Mucosa of gallbladder (tissue), 1 donor: ENCODE measurements at regions not wholly inside any gene's neighbourhood (a gene's known extent, or its start where the extent isn't known, plus 50 kb on each side); places are given as distances from the start of the nearest gene placed in this dataset.

Experiments
- DNase-seq: peaks from one replicate; pipeline ENCODE4 v3.0.0-alpha.2; 2020; ENCODE audit warnings: low spot score
- donor health status: DM: no; HTN: no; CAD: no.

- no peak for DNase-seq
Measured at GRCh38 chr20:10990625-10991382, 317.0 kb upstream of the JAG1 start.

- no peak for DNase-seq
Measured at GRCh38 chr20:10992731-10993130, 318.9 kb upstream of the JAG1 start.

- no peak for DNase-seq
Measured at GRCh38 chr20:10994991-10995700, 321.3 kb upstream of the JAG1 start.

GRCh38 chr20:10998476-10998875, 324.7 kb upstream of the JAG1 start:
- no peak for DNase-seq

GRCh38 chr20:11000416-11000815, 326.6 kb upstream of the JAG1 start:
- no peak for DNase-seq

GRCh38 chr20:11001302-11001701, 327.5 kb upstream of the JAG1 start:
- no peak for DNase-seq

- DNase-seq, result no peak
Measured at GRCh38 chr20:11001764-11002540, 328.2 kb upstream of the JAG1 start.

GRCh38 chr20:11003341-11003740, 329.5 kb upstream of the JAG1 start:
- DNase-seq, result no peak

GRCh38 chr20:11008444-11009033, 334.7 kb upstream of the JAG1 start:
- no peak for DNase-seq

GRCh38 chr20:11011653-11012052, 337.9 kb upstream of the JAG1 start:
- DNase-seq, result no peak

- DNase-seq, result no peak
Measured at GRCh38 chr20:11012975-11013374, 339.2 kb upstream of the JAG1 start.

GRCh38 chr20:11013801-11014200, 340.0 kb upstream of the JAG1 start:
- no peak for DNase-seq

GRCh38 chr20:11015440-11015839, 341.6 kb upstream of the JAG1 start:
- DNase-seq, result no peak

GRCh38 chr20:11017446-11017845, 343.6 kb upstream of the JAG1 start:
- DNase-seq, result no peak

GRCh38 chr20:11018668-11019170, 344.9 kb upstream of the JAG1 start:
- DNase-seq, result no peak

GRCh38 chr20:11020712-11021111, 346.9 kb upstream of the JAG1 start:
- no peak for DNase-seq

- DNase-seq, result no peak
Measured at GRCh38 chr20:11027224-11027623, 353.4 kb upstream of the JAG1 start.

- DNase-seq, result no peak
Measured at GRCh38 chr20:11030351-11030750, 356.6 kb upstream of the JAG1 start.

GRCh38 chr20:11031300-11031699, 357.5 kb upstream of the JAG1 start:
- no peak for DNase-seq

- no peak for DNase-seq
Measured at GRCh38 chr20:11032611-11033010, 358.8 kb upstream of the JAG1 start.

- no peak for DNase-seq
Measured at GRCh38 chr20:11034025-11034424, 360.2 kb upstream of the JAG1 start.

- no peak for DNase-seq
Measured at GRCh38 chr20:11035211-11035610, 361.4 kb upstream of the JAG1 start.
